NCI-H2171 treated with DMSO at 0.1 percent for 48 hours (cell line): ENCODE measurements at regions not wholly inside any gene's neighbourhood (a gene's known extent, or its start where the extent isn't known, plus 50 kb on each side); places are given as distances from the start of the nearest gene placed in this dataset.
"Not testable (repeated sequence)": the region's sequence is repeated elsewhere in the genome, so short reads cannot be mapped to it uniquely, and the experiment has no call there.

ENCODE experiments used
- DNase-seq: peaks from one replicate; lab custom pipeline; 2025; lab: John Stamatoyannopoulos, UW

DNA sequence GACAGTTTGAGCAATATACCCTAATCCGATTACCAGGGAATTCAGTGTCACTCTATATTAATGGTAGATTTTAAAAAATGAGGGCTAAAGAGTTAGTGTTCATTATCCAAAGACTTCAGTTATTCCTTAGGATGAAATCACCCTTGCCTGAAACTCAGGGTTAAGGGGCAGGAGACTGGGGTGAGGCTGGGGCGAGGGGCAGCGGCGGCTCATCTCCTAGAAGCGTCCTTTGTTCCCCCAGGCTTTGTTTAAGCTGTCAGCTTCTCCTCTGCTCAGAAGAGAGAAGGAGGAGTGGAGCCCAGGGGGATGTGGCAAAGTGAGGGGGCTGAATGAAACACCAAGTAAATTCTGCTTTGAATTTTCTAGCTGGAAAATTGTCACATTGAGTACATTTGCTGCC is 117.7 kb upstream of the ELAC2 start:
- DNase-seq, result no peak

DNA sequence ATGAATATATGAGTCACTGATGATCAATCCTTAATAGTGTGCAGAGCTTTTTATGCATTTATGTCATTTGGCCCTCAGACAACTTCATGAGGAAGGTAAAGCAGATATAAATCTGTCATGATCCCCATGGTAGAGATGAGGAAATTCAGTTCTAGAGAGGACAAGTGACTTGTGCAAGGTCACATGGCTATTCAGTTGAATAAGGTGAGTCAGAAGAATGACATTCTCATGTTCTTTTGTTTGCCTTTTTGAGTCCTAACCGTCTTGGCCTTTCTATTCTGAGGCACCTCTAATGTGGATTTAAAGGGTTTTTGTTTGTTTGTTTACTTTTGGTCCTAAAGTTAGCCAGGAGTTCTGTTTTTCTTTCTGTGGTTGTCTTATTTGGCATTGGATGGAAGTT is 116.2 kb upstream of the ELAC2 start:
- DNase-seq, result no peak

DNA sequence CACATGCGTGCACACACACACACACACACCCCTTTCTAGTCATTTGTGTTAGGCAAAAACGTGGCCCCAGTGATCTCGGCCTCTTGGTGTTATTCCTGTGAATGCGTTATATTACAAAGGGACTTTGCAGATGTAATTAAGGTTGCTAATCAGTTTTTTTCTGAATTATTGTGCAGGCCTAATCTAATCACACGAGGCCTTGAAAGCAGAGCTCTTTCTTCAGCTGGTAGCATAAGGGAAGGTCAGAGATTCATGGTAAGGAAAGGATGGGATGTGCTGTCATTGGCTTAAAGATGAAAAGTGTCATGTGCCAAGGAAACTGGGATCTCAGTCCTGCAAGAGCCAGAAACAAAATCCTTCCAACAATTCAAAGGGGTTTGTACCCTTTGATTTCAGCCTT is 113.4 kb upstream of the ELAC2 start:
- no peak for DNase-seq

DNA sequence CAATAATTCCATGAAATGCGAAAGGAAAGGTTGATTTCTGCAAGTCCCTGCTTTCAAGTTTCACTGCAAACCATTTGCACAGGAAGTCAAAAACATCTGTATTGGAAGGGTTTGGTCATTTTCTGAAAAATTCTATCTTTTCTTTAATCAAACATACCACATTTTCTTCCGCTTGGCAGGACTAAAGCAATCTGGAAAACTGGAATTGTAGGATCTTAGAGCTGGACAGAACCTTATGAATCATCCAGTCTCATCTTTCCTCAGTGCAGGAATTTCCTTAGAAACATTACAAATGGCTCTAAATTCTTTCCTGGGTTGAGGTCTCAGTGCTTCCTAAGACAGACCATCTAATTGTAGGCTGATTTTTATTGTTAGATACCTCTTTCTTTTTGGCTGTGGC is 111.5 kb upstream of the ELAC2 start:
- DNase-seq, result no peak

DNA sequence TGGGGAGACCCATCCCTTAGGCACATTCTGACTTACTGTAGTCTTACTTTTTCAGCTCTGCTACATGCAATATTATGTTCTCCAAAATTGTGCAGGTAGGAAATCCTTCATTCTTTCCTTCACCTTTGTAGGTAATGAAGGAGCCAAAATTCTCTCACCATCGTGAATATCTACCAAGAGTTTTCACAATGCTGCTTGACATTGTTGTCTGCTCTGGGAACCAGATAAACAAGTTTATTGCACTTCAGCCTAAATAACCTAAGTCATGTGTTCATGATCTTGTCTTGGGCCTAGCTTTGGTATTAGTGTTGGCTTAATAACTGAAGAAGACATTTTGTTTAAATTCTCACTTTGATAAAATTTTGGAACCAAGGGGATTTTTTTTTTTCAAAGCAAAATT is 110.8 kb upstream of the ELAC2 start:
- DNase-seq, result no peak

DNA sequence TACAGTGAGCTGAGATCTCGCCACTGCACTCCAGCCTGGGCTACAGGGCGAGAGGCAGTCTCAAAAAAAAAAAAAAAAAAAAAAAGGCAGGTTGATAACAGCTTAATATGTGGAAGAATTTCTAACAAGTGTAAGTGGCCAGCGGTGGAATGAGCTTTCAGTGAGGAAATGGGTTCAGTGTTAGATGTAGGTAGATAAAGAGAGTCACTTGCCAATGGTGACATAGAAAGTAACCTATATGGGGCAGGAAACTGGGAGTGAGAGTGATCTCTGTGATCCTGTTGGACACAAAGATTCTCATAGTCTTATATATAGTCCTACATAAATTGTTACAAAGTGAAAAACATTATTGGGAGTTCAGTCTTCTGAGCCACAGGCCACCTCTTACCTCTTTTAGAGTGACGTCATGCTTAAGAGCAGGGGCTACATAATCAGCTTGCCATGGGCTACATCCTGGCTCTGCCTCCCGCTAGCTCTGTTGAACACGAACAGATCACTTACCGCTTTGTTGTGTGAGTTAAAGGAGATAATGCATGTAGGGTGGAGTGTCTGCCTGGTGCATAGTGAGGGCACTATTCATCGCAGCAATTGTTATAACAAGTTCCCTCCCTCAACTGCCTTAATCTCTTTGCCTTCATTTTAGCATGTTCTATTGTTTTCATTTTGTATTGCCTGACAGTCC is 110.2 kb upstream of the ELAC2 start:
- no peak for DNase-seq

DNA sequence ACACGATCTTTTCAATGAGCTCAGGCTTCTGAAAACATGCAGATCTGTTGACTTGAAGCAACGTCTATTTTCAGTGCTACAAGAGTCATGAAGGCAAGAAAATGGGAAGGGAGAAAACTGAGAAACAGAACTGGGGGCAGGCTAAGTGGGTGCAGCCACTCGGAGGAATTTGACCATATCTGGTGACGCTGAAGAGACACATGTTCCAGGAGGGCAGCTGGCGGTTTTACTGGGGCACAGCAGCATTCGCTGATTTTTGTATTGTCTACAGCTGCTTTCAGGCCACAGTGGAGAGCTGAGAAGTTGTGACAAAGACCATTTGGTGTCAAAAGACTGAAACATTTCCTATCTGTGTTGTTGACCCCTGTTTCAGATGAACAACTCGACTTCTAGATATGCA is 103.0 kb upstream of the ELAC2 start:
- DNase-seq, result no peak

DNA sequence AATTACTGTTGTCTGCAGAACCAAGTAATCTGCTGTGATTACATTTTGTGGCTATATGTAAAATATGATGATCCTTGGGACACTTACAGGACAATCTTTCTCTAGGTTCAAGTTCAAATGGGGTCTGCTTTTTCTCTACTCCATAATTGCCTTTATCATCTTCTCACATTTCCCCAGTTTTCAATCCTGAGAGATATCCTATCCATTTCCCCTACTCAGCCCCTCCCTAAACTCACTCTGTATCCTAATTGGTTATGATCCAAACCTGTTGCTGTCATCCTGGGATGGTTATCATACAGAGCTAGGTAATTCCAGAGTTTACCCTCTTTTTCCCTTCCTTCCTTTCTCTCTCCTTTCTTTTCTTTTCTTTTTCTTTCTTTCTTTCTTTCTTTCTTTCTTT is 100.5 kb upstream of the ELAC2 start:
- no peak for DNase-seq

DNA sequence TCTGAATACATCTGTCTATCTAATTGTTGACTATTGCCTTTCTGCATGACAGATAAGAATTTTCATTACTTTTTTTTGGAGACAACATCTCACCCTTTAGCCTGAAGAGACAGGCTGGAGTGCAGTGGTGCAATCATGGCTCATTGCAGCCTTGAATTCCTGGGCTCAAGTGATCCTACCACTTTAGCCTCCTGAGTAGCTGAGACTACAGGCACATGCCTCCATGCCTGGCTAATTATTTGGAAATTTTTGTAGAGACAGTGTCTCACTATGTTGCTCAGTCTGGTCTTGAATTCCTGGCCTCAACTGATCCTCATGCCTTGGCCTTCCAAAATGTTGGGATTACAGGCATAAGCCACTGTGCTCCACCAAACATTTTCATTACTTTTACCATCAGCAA is 99.8 kb upstream of the ELAC2 start:
- no peak for DNase-seq

DNA sequence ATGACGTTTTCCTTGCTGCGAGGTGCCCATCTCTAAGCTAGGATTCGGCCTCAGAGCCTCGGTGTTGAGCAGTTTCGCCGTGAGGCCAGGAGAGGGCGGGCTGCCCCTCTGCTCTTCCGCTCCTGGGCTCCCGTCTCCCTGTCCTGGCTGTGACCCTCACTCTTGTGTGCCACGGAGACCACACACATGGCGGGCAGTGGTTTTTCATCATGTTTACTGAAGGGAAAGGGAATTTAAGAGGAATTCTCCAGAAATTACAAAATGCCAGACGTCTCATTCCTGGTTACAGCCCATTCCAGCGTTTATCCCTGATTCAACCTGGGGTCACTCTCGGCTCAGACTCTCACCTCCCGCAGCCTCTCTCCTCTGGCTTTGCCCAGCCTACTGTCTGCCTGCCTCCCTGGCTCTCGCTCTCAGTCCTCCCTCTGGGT is 96.8 kb upstream of the ELAC2 start:
- DNase-seq, result peak; percentile 1

DNA sequence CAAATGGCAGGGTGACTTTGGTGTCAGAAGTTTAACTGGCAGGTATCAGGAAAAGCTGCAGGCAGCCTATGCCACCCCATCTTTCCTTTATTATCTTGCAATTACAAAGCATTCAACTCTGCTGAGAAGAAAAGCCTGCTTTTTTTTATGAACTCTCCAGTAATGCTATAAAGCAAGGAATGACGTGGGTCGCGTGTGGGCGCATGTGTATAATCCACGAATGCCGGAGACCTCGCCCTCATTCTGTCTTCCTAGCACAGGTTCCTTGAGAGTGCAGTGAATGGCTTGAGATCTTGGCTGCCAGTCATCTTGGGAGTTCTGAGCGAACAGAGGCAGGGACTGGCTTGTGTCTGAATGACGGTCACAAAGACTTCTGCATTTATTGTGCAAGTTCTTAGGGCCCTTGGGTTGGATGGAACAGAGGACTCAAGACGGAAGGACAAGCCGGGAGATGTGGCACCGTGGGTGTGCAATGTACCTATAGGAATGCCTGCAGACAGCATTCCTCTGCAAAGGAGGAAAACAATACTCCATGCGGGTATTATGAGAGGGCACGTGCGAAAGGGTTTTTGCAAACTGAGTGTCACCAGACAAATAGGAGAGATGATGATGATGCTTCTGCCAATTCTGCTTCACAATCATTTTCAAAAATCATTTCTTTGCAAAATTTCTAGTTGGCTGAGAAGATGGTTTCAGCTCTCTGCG is 96.1 kb upstream of the ELAC2 start:
- no peak for DNase-seq

DNA sequence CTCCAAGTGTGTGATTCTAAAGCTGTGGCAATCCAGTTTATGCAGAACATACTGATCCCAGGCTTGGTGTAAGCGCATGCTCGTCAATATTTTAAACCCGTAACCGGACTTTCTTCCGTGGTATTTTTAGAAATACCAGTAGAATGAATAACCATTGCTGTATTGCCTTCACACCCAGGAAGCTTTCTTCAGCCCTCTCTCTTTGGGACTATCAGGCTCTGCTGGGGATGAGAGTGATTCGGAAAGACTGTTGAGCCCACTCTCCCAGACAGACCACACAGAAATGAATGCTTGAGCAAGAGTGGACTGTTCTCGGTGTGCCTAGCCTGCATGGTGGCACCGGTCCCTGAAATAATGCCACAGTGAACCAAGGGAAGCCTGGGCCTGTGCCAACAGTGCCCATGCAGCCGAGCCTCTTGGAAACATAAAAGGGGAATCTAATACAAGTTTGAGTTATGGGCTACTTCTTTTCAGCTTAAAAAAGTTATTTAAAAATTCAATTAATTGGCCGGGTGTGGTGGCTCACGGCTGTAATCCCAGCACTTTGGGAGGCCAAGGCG is 89.9 kb upstream of the ELAC2 start:
- no peak for DNase-seq

DNA sequence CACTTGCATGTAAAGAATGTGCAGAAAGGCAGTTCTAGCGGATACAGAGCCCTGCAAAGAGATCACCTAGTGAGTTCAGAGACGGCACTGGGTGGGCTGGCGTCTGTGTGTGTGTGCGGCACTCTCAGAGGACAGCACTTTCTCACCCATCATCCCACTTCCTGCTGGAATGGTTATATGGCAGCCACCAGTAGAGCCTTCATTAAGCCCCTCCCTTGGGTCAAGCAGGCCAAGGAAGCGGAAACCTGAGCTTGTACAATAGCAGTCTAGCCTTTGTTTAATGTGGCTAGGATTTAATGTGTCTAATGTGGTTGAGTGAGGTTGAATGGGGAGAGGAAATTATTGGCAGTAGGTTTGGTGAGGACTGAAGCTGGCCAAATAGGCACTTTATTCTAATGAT is 88.3 kb upstream of the ELAC2 start:
- no peak for DNase-seq

DNA sequence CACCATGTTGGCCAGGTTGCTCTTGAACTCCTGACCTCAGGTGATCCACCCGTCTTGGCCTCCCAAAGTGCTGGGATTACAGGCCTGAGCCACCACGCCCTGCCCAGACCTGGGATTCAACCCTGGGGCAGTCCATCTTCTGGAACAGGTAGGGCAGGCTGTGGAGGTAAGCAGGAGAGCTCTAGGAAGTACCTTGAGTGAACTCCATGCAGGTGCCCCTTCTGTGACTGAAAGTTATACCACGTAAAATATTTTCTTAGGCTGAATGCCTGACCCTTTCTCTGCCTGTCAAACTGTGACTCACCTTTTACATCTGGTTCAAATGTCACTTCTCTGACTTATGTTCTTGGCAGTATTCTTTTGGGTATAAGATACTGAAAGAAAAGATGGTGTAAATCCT is 86.7 kb upstream of the ELAC2 start:
- no peak for DNase-seq

DNA sequence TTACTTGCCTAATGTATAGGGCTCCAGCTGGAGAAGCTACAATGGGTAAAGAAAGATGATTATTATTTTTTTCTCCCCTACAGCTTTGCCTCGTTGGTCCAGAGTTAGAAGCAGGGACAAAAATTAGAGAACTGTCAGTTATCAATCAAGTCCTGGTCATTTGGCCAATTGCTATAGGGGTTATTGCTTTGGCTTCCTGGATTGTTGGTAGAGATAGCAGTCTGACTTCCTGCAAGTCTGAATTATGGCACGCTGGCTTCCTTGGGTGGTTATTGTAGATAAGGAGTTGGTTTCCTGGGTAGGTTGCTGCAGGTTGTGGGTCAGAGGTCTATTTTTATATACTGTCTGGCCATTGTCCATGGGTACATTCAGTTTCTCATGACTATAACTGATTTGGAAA is 84.7 kb upstream of the ELAC2 start:
- DNase-seq, result no peak

DNA sequence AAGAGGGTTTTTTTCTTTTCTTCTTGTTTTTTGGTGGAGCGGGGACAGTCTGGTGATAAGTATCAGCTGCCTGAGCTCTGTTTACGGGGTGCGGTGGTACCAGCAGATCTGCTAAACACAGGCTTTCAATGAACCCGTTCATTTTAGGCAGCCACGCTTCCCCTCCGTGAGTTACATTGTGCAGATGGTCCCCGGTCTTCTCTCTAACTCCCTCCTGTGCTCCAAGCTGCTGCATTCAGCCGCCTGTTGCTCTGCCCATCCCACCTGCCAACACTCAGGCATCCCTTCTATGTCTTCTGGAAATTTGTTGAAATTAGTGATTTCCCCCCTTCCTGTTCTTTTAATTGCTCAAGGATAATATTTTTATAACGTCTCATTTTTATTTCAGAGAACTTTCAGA is 82.1 kb upstream of the ELAC2 start:
- no peak for DNase-seq

DNA sequence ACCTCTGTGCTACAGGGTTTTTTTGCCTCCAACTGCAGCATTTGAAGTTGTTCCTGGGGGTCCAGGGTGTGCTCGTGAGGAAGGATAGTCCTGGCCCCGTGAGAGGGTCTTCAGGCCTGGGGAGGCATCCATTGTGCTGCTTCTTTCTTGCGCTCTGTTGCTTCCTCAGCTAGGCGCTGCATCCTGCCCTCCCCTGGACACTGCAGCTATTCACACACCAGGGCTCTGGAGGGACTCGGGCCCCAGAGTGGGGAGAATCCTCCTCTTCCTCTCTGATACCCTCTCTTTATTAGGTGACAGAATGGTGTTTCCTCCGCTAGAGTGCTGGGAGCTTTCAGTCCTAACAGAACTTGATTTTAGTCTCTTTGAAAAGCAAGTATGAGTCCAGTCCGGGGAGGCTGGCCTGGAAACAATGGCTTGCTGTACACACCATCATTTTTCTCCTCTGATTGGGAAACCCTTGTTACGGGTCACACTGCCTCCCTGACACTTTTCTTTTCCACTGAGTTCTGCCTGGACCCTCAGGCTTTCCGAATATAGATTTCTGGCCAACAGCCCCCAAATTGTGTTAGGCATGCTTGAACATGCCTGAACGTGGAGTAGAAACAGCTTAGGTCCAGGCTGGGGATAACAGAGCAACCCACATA is 81.4 kb upstream of the ELAC2 start:
- DNase-seq, result no peak

DNA sequence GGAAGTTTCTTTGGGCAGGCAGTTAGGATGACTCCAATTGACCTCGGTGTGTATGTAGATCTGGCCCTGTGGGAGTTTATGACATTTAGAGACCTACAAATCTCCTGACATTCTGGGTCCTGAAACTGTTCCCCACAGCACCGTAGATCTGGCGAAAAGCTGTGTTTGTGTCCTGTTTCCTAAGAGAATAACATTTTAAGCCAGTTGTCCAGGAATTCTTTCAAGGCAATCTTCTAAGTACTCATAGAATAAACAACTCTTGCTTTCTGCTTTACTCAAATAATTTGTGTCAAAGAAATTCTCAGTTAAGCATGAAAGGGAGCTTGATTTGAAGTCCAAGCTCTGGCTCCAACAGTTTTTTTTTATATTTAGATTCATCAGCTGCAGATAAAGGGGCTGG is 78.5 kb upstream of the ELAC2 start:
- DNase-seq, result no peak

DNA sequence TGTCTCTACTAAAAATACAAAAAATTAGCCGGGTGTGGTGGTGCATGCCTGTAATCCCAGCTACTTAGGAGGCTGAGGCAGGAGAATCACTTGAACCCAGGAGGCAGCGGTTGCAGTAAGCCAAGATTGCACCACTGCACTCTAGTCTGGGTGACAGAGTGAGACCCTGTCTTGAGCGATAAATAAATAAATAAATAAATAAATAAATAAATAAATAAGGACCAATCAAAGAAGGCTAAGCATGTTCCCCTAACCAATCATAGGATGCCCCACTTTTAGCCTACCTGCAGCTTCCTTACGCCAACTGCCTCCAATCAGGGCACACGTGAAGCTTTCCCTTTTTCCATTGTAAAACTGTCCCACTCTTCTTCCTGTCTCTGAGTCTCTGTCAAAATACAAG is 74.2 kb upstream of the ELAC2 start:
- DNase-seq, result not testable (repeated sequence)

DNA sequence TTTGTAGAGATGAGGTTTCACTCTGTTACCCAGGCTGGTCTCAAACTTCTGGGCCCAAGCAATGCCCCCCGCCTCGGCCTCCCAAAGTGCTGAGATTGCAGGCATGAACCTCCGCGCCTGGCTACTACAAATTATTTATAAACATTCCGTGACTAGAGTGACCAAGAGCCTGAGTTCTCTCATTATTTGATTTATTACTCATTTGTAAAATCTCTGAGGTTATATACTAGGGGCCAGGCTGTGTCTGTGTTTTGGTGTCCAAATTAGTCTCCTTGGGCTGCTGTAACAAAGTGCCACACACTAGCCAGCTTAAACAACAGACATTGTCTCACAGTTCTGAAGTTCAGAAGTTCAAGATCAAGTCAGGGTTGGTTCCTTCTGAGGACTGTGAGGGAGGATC is 70.8 kb upstream of the ELAC2 start:
- DNase-seq, result no peak

DNA sequence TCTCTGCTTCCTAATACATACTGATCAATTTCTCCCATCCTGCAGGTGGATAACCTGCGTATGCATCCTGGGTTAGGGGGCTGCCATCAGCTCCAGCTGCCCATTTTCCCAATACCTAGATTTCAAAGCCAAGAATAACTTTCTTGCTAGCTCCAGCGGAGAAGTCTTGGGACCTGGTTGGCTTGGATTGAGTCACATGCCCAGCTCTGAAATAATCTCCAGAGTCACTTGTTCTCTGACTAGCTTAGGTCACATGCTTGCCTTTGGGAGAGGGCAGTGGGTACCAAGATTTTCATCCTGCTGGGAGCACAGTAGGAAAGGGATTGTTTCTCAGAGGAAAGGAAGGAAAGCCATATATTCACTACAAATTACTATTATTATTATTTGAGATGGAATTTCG is 70.0 kb upstream of the ELAC2 start:
- no peak for DNase-seq

DNA sequence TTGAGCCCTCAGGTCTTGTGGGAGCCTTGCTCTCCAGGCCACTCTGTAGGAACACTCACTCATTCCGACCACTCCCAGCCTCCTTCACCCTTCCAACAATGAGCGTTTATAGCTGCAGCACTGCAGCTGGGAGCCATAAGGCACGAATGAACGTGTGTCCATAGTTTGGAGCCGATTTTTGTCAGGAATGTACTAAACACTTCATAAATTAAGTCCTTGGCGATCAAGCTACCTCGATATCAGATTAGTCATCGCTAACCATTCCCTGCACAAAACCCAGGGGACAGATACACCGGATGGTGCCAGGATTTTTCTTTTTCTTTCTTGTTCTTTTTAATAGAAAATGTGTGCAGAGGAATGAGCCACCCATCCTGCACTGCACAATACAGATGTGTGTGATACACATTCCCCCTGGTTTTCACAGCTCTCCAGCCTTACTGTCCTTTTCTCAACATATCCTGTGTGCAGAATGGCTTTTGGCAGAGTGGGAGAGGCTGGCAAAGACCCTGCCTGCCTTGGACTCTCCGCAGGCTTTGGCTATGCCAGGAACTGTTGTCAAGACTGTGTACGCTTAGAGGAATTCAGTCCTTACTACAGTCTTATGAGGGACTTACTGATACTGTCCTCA is 68.4 kb upstream of the ELAC2 start:
- no peak for DNase-seq

DNA sequence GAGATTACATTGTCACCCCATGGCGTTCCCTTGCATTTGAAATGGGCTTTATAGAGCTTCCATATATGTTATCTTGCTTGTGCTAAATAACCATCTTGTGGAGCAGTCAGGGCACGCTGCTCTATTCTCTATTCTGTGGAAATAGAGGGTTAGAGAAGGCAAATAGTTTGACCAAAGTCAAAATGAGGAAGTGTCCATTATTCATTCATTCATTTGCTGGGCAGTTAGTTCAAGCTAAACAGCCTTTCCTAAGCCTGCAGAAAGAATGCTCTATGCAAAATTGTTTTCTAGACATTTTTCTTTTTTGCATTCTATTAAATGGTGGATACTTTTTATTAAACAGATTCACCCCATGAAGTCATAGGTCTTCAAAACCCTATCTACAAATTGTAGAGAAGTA is 67.8 kb upstream of the ELAC2 start:
- DNase-seq, result no peak
